IMR-90 (cell line): ENCODE measurements at regions not wholly inside any gene's neighbourhood (a gene's known extent, or its start where the extent isn't known, plus 50 kb on each side); places are given as distances from the start of the nearest gene placed in this dataset.

Source experiments
- ATAC-seq: fragments of 200-7000 bp; cut with Tn5 transposase; 2 replicates; pipeline ENCODE4 v1.9.1; 2020; ENCODE audit warnings: low read depth, mild to moderate bottlenecking, moderate library complexity
- BruUV-seq: library from RNA; stranded (reverse); fragments of 400-500 nt; replicated peaks from 2 replicates; lab custom pipeline; 2021; lab: Mats Ljungman, UMichigan
- CTCF ChIA-PET: fragments of 300-600 bp; formaldehyde crosslinking; extraction: SDS; loops from one replicate; lab custom pipeline; 2021; ENCODE audit warnings: antibody characterized with exemption; lab: Yijun Ruan, JAX
- POLR2A ChIA-PET: fragments of 300-600 bp; sonication (Branson Sonifier 250); formaldehyde crosslinking; loops from one replicate; lab custom pipeline; 2022; ENCODE audit warnings: antibody characterized with exemption; ENCODE audit not compliant: unreplicated experiment; lab: Charles Lee
- DNase-seq: peaks from one replicate; pipeline ENCODE4 v3.0.0; 2013
- H2AFZ ChIP-seq: replicated peaks from 2 replicates; pipeline ENCODE3; 2013; ENCODE audit warnings: low read length, mild to moderate bottlenecking; ENCODE audit not compliant: poor library complexity
- H2AK5ac ChIP-seq: 2 replicates; pipeline ENCODE4 v1.6.1; 2013; ENCODE audit warnings: low read depth, low read length, inconsistent platforms
- H2AK9ac ChIP-seq: replicated peaks from 2 replicates; pipeline ENCODE3; 2013; ENCODE audit warnings: mild to moderate bottlenecking, low read depth, low read length, moderate library complexity; ENCODE audit not compliant: poor library complexity
- H2BK120ac ChIP-seq: 2 replicates; pipeline ENCODE4 v1.6.1; 2013; ENCODE audit warnings: low read depth, low read length, inconsistent platforms
- H2BK15ac ChIP-seq: 3 replicates; pipeline ENCODE4 v1.6.1; 2013; ENCODE audit warnings: low read depth, low read length, inconsistent platforms
- H2BK20ac ChIP-seq: 2 replicates; pipeline ENCODE4 v1.6.1; 2013; ENCODE audit warnings: low read depth, mild to moderate bottlenecking, inconsistent platforms, low read length, moderate library complexity
- H2BK5ac ChIP-seq: 2 replicates; pipeline ENCODE4 v1.6.1; 2013; ENCODE audit warnings: mild to moderate bottlenecking, low read depth, low read length, inconsistent platforms; ENCODE audit not compliant: poor library complexity, severe bottlenecking
- H3K14ac ChIP-seq: replicated peaks from 2 replicates; pipeline ENCODE4 v1.6.1; 2013; ENCODE audit warnings: low read depth, low read length, inconsistent platforms
- H3K18ac ChIP-seq: 2 replicates; pipeline ENCODE4 v1.6.1; 2013; ENCODE audit warnings: low read depth, low read length, control low read depth
- H3K23ac ChIP-seq: 2 replicates; pipeline ENCODE4 v1.6.1; 2013; ENCODE audit warnings: low read depth, low read length, inconsistent platforms
- H3K27ac ChIP-seq: 2 replicates; pipeline ENCODE4 v1.5.1; 2013; ENCODE audit warnings: mild to moderate bottlenecking, control low read depth, low read length; ENCODE audit not compliant: insufficient read depth
- H3K27me3 ChIP-seq: 2 replicates; pipeline ENCODE4 v1.6.1; 2013; ENCODE audit warnings: low read length; ENCODE audit not compliant: control insufficient read depth, insufficient read depth
- H3K36me3 ChIP-seq: 2 replicates; pipeline ENCODE4 v1.6.1; 2013; ENCODE audit warnings: low read length, mixed read lengths; ENCODE audit not compliant: control insufficient read depth, insufficient read depth
- H3K4ac ChIP-seq: 2 replicates; pipeline ENCODE4 v1.6.1; 2013; ENCODE audit warnings: low read depth, low read length, inconsistent platforms
- H3K4me1 ChIP-seq: 2 replicates; pipeline ENCODE4 v1.6.1; 2013; ENCODE audit warnings: low read length, mixed read lengths; ENCODE audit not compliant: control insufficient read depth, insufficient read depth
- H3K4me2 ChIP-seq: 2 replicates; pipeline ENCODE4 v1.6.1; 2013; ENCODE audit warnings: low read depth, mild to moderate bottlenecking, control low read depth, low read length, moderate library complexity
- H3K4me3 ChIP-seq: 2 replicates; pipeline ENCODE4 v1.5.1; 2013; ENCODE audit warnings: low read depth, mild to moderate bottlenecking, control low read depth, low read length, moderate library complexity; ENCODE audit not compliant: insufficient read depth
- H3K56ac ChIP-seq: 2 replicates; pipeline ENCODE4 v1.6.1; 2013; ENCODE audit warnings: low read length, inconsistent platforms; ENCODE audit not compliant: insufficient read depth; ENCODE audit errors: extremely low read depth
- H3K79me1 ChIP-seq, 2 experiments: 2 replicates each; pipeline ENCODE4 v1.6.1; 2013; ENCODE audit warnings: low read length in 2 of 2, inconsistent platforms in 1 of 2, low read depth in 1 of 2
- H3K9ac ChIP-seq: 2 replicates; pipeline ENCODE4 v1.6.1; 2013; ENCODE audit warnings: low read depth, low read length, control low read depth
- H3K9me1 ChIP-seq: 2 replicates; pipeline ENCODE4 v1.6.1; 2013; ENCODE audit warnings: low read length, inconsistent platforms; ENCODE audit not compliant: insufficient read depth
- H3K9me3 ChIP-seq: 2 replicates; pipeline ENCODE4 v1.6.1; 2013; ENCODE audit warnings: low read length; ENCODE audit not compliant: control insufficient read depth, insufficient read depth
- H4K20me1 ChIP-seq: 2 replicates; pipeline ENCODE4 v1.6.1; 2013; ENCODE audit warnings: low read length, inconsistent platforms; ENCODE audit not compliant: insufficient read depth
- H4K5ac ChIP-seq: 2 replicates; pipeline ENCODE4 v1.6.1; 2013; ENCODE audit warnings: mild to moderate bottlenecking, low read depth, low read length, control low read depth
- H4K8ac ChIP-seq, 2 experiments: 2 replicates each; pipeline ENCODE4 v1.6.1; 2013; ENCODE audit warnings: low read depth in 2 of 2, low read length in 2 of 2, control low read depth in 1 of 2, inconsistent platforms in 1 of 2
- H4K91ac ChIP-seq: 2 replicates; pipeline ENCODE4 v1.6.1; 2013; ENCODE audit warnings: low read depth, low read length, inconsistent platforms; ENCODE audit not compliant: insufficient read depth
- WGBS, 2 experiments: methylation state at CpG; one replicate each; pipeline versions ENCODE4 v1.1.5 to v1.1.7; 2013; ENCODE audit warnings: missing lambda C conversion rate in 2 of 2; ENCODE audit not compliant: insufficient read length in 1 of 2; ENCODE audit errors: extremely low coverage in 2 of 2; 5-methylcytosine and 5-hydroxymethylcytosine counted together
- dilution Hi-C: fragments of 300-500 bp; cut with HindIII; formaldehyde crosslinking; loops from one replicate; pipeline ENCODE4 v1.14.3; 2018; ENCODE audit warnings: low sequenced_read_pairs; ENCODE audit not compliant: unreplicated experiment
- in situ Hi-C: fragments of 300-500 bp; cut with MboI; formaldehyde crosslinking; loops from 3 replicates; pipeline ENCODE4 v1.14.3; 2019; ENCODE audit warnings: low sequenced_read_pairs, inconsistent platforms, mixed read lengths
- intact Hi-C: fragments of 100-400 bp; cut with micrococcal nuclease; formaldehyde crosslinking; loops from 2 replicates; pipeline ENCODE4 v1.10.0; 2022
- TF ChIP-seq, protein P1 (sequence below): fragments of 150-350 bp; IDR thresholded peaks from 2 replicates; pipeline ENCODE4 v1.6.1; 2017; ENCODE audit warnings: mild to moderate bottlenecking, antibody characterized with exemption, low read length, low read depth

DNA sequence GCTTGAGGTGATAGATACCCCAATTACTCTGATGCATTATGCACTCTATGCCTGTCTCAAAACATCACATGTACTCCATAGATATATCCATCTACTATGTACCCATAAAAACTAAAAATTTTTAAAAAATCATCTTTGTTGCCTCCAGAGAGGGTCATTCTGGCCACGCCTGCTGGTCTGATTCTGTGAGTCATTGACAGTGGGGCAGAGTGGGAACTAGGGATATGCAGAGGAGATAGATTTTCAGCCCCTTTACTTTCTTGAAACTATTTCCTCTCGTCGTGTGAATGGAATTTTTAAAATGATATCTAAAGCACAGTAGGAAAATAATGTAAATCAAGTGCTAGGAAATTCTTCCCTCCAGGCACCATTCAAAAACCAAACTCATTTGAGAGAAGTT lies 715.0 kb upstream of the NRP1 start:
- no peak overlapping the region for H3K27ac ChIP-seq

More for the DNA sequence above, 715.0 kb upstream of the NRP1 start:
- no peak overlapping the region for H2AK5ac ChIP-seq
- no peak overlapping the region for H3K4ac ChIP-seq
- H2BK20ac ChIP-seq = no peak overlapping the region
- H2BK5ac ChIP-seq = no peak overlapping the region
- H3K14ac ChIP-seq = no peak overlapping the region
- in situ Hi-C loops = no loop called here
- H4K20me1 ChIP-seq = no peaks in the 10 kb centered on the region
- no peak overlapping the region for H3K4me2 ChIP-seq
- no peak overlapping the region for H4K91ac ChIP-seq
- BruUV-seq = no TSS peak
- no peak overlapping the region for H2BK120ac ChIP-seq
- TF ChIP-seq, protein P1, sequence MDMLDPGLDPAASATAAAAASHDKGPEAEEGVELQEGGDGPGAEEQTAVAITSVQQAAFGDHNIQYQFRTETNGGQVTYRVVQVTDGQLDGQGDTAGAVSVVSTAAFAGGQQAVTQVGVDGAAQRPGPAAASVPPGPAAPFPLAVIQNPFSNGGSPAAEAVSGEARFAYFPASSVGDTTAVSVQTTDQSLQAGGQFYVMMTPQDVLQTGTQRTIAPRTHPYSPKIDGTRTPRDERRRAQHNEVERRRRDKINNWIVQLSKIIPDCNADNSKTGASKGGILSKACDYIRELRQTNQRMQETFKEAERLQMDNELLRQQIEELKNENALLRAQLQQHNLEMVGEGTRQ = no peak
- no peak overlapping the region for H3K56ac ChIP-seq
- DNase-seq (peak; percentile 18), ATAC-seq (peak; percentile 52; the same call in 1 of the 2 replicates)
- H4K5ac ChIP-seq = no peak overlapping the region
- no peaks in the 10 kb centered on the region for H3K9me1 ChIP-seq
- H2AFZ ChIP-seq = no peak overlapping the region
- H3K9ac ChIP-seq = no peak overlapping the region
- H3K4me3 ChIP-seq = no peak overlapping the region
- ChIA-PET POLR2A (no interaction called here), CTCF (no interaction called here)
- H3K36me3 ChIP-seq = no peaks in the 10 kb centered on the region
- H3K79me1 ChIP-seq = no peaks in the 10 kb centered on the region
- no peak overlapping the region for H2AK9ac ChIP-seq
- dilution Hi-C loops = no loop called here
- no peak overlapping the region for H2BK15ac ChIP-seq
- no peaks in the 10 kb centered on the region; the same call in 1 of the 2 replicates for H3K4me1 ChIP-seq
- no CpG with 5 or more reads among the region's 3 CpGs for WGBS, 2 experiments
- no peaks in the 10 kb centered on the region for H3K9me3 ChIP-seq
- H3K18ac ChIP-seq = no peak overlapping the region
- peaks cover 7% of the 10 kb centered on the region for H3K27me3 ChIP-seq
- no peak overlapping the region for H3K23ac ChIP-seq
- no peak overlapping the region for H4K8ac ChIP-seq
- intact Hi-C loops = no loop called here
